Embryonic facial prominence (tissue), 1 donor: ENCODE measurements at regions not wholly inside any gene's neighbourhood (a gene's known extent, or its start where the extent isn't known, plus 50 kb on each side); places are given as distances from the start of the nearest gene placed in this dataset.

Source experiments
- DNase-seq: peaks from one replicate; pipeline ENCODE4 v3.0.0-alpha.2; 2016; ENCODE audit errors: extremely low spot score

GRCh38 chr14:22513066-22513812, 75.8 kb downstream of the DAD1 start:
- DNase-seq = no peak

GRCh38 chr14:22512106-22512814, 76.8 kb downstream of the DAD1 start:
- DNase-seq = no peak

- DNase-seq = no peak
Observed at GRCh38 chr14:22510527-22511110, 78.4 kb downstream of the DAD1 start.

- DNase-seq = no peak
Observed at GRCh38 chr14:22509751-22510300, 79.2 kb downstream of the DAD1 start.

- DNase-seq = no peak
Observed at GRCh38 chr14:22509036-22509709, 79.9 kb downstream of the DAD1 start.

GRCh38 chr14:22508662-22509035, 80.4 kb downstream of the DAD1 start:
- DNase-seq = no peak

- DNase-seq = no peak
Observed at GRCh38 chr14:22508150-22508457, 80.9 kb downstream of the DAD1 start.

GRCh38 chr14:22506778-22507351, 82.2 kb downstream of the DAD1 start:
- no peak for DNase-seq

GRCh38 chr14:22506378-22506710, 82.7 kb downstream of the DAD1 start:
- DNase-seq = no peak

- no peak for DNase-seq
Observed at GRCh38 chr14:22505697-22506377, 83.2 kb downstream of the DAD1 start.

GRCh38 chr14:22505309-22505696, 83.7 kb downstream of the DAD1 start:
- no peak for DNase-seq

GRCh38 chr14:22502551-22502950, 86.5 kb downstream of the DAD1 start:
- no peak for DNase-seq

- DNase-seq = no peak
Observed at GRCh38 chr14:22502007-22502406, 87.0 kb downstream of the DAD1 start.

- no peak for DNase-seq
Observed at GRCh38 chr14:22500954-22501726, 87.9 kb downstream of the DAD1 start.

GRCh38 chr14:22500525-22500924, 88.5 kb downstream of the DAD1 start:
- DNase-seq = no peak

GRCh38 chr14:22497671-22498093, 91.3 kb downstream of the DAD1 start:
- no peak for DNase-seq

- no peak for DNase-seq
Observed at GRCh38 chr14:22497144-22497423, 91.9 kb downstream of the DAD1 start.

- no peak for DNase-seq
Observed at GRCh38 chr14:22494486-22495135, 94.4 kb downstream of the DAD1 start.

- no peak for DNase-seq
Observed at GRCh38 chr14:22493753-22494152, 95.3 kb downstream of the DAD1 start.
